ENCODE measurements at regions not wholly inside any gene's neighbourhood (a gene's known extent, or its start where the extent isn't known, plus 50 kb on each side); places are given as distances from the start of the nearest gene placed in this dataset.
"Not testable (repeated sequence)": the region's sequence is repeated elsewhere in the genome, so short reads cannot be mapped to it uniquely, and the experiment has no call there.

DNA sequence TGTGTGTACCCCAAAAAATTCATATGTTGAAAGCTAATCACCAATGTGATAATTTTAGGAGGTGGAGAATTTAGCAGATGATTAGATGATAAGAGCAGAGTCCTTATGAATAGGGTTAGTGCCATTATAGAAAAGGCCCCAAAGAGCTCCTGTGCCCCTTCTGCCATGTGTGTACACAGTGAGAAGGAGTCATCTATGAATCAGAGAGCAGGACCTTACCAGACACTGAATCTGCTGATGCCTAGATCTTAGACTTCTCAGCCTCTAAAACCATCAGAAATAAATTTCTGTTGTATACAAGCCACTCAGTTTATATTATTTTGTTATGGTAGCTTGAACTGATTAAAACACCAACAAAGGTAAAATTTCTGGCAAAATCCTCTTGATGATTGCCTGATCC, 560.0 kb upstream of the CDH2 start:
- Histone ChIP-seq H3K27ac (no peak overlapping the region), H3K27me3 (no peaks in the 10 kb centered on the region), H3K4me1 (no peaks in the 10 kb centered on the region), H3K36me3 (no peaks in the 10 kb centered on the region), H3K4me3 (no peak overlapping the region), H3K9me3 (no peaks in the 10 kb centered on the region)
- DNase-seq (ENCODE audit: low spot score in 2 of 2), result no peak
- TF ChIP-seq, protein P1, sequence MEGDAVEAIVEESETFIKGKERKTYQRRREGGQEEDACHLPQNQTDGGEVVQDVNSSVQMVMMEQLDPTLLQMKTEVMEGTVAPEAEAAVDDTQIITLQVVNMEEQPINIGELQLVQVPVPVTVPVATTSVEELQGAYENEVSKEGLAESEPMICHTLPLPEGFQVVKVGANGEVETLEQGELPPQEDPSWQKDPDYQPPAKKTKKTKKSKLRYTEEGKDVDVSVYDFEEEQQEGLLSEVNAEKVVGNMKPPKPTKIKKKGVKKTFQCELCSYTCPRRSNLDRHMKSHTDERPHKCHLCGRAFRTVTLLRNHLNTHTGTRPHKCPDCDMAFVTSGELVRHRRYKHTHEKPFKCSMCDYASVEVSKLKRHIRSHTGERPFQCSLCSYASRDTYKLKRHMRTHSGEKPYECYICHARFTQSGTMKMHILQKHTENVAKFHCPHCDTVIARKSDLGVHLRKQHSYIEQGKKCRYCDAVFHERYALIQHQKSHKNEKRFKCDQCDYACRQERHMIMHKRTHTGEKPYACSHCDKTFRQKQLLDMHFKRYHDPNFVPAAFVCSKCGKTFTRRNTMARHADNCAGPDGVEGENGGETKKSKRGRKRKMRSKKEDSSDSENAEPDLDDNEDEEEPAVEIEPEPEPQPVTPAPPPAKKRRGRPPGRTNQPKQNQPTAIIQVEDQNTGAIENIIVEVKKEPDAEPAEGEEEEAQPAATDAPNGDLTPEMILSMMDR (IDR thresholded peaks at IDR 0.05), result no peak

DNA sequence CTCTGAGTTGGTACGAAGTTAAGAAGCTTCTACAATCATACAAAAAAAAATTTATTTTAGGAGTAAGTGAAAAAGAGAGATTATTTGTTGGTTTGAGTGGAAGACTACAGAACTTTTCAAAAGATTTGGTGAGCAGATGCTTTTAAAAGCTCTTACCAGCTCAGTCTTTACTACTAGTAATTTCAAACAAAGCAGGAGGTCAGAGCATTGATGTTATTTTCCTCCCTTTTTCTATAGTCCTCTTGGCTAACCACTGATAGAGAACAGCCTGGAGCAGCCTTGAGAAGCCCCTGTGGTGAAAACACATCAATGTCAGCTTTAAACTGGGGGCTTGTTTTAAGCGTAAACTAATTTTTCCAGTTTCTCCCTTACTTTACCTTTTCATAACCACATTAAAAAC, 559.3 kb upstream of the CDH2 start:
- DNase-seq (ENCODE audit: low spot score in 2 of 2), result no peak
- Histone ChIP-seq H3K4me1 (no peaks in the 10 kb centered on the region), H3K9me3 (no peaks in the 10 kb centered on the region), H3K4me3 (no peak overlapping the region), H3K36me3 (no peaks in the 10 kb centered on the region), H3K27ac (no peak overlapping the region), H3K27me3 (no peaks in the 10 kb centered on the region)
- TF ChIP-seq, protein P1 (IDR thresholded peaks at IDR 0.05), result no peak
- TF ChIP-seq POLR2AphosphoS5 (IDR thresholded peaks at IDR 0.05) (no peak), POLR2A (IDR thresholded peaks at IDR 0.05) (no peak), EP300 (IDR thresholded peaks at IDR 0.05) (no peak)
- 73% methylated on average over 2 of the region's 2 CpGs for WGBS

DNA sequence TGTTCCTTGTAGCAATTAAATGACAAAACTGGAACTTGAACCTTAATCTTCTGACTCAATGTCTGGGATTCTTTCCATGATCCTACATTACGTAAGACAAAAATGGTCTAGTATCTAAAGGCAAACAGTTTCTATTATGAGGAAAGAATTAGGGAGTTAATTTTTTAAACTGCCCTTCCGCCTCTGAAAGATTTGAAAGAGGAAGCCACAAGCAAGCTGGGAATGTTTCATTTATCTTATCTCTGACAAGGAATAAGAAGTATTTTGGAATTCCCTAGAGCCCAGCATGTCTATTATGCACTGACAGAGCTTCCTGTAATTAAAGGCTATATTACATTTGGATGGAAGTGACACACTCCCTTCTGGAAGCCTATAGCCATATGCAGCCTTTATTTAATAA, 558.8 kb upstream of the CDH2 start:
- Histone ChIP-seq H3K4me3 (no peak overlapping the region), H3K4me1 (no peaks in the 10 kb centered on the region), H3K27me3 (no peaks in the 10 kb centered on the region), H3K36me3 (no peaks in the 10 kb centered on the region), H3K9me3 (no peaks in the 10 kb centered on the region), H3K27ac (no peak overlapping the region)
- DNase-seq (ENCODE audit: low spot score in 2 of 2), result no peak
- 42% methylated on average over 2 of the region's 2 CpGs for WGBS
- no peak for TF ChIP-seq EP300 (IDR thresholded peaks at IDR 0.05)
- TF ChIP-seq POLR2A (IDR thresholded peaks at IDR 0.05), result no peak
- TF ChIP-seq, protein P1 (IDR thresholded peaks at IDR 0.05), result no peak
- no peak for TF ChIP-seq POLR2AphosphoS5 (IDR thresholded peaks at IDR 0.05)

DNA sequence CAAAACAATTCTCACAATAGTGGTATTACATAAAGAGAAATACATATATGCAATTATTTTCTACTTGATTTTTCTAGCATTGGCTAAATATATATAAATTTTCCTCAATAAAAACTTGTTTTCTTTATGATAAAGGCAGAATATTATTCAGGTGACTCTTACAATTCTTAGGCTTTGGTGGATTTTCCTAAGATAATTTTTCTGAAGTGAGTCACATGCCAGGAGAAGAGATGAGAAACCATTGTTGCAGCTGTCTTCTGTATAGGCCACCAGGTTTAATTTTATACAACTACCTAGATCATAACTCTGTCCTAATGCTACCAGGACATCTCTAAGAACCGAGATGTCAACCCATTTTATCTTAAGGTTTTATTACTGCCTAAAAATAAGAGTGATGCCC, 552.4 kb upstream of the CDH2 start:
- no peak for DNase-seq (ENCODE audit: low spot score in 2 of 2)
- no peaks in the 10 kb centered on the region for H3K27me3 ChIP-seq
- no peak overlapping the region for H3K27ac ChIP-seq
- no peaks in the 10 kb centered on the region for H3K4me1 ChIP-seq
- 94% methylated on average over 1 of the region's 1 CpG for WGBS
- no peaks in the 10 kb centered on the region for H3K36me3 ChIP-seq
- no peaks in the 10 kb centered on the region for H3K9me3 ChIP-seq
- TF ChIP-seq, protein P1 (IDR thresholded peaks at IDR 0.05), result no peak
- TF ChIP-seq POLR2AphosphoS5 (IDR thresholded peaks at IDR 0.05) (no peak), POLR2A (IDR thresholded peaks at IDR 0.05) (no peak), EP300 (IDR thresholded peaks at IDR 0.05) (no peak)
- H3K4me3 ChIP-seq, result no peak overlapping the region

DNA sequence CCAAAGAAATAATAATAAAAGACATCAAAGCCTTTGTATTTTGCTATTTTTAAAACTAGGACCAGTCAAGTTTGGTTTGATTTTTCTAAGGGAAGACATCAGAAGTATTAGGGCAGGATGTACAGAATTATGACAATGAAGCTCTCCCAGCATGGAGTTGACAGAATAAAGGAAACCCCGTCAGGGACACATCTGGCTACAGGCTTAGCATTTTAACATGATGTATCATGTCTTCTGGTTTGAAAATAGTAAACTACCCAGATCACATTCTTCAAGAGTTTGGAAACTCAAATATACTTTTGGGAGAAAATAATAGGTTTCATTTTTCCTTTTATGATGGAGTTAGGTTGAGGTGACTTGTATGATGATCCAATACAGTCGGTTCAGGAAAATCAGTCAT, 552.0 kb upstream of the CDH2 start:
- H3K4me1 ChIP-seq, result no peaks in the 10 kb centered on the region
- H3K27me3 ChIP-seq, result no peaks in the 10 kb centered on the region
- WGBS, result 10% methylated on average over 2 of the region's 2 CpGs
- TF ChIP-seq EP300 (IDR thresholded peaks at IDR 0.05) (no peak), POLR2AphosphoS5 (IDR thresholded peaks at IDR 0.05) (no peak), POLR2A (IDR thresholded peaks at IDR 0.05) (no peak)
- TF ChIP-seq, protein P1 (IDR thresholded peaks at IDR 0.05), result no peak
- no peak overlapping the region for H3K4me3 ChIP-seq
- DNase-seq (ENCODE audit: low spot score in 2 of 2), result no peak
- no peaks in the 10 kb centered on the region for H3K9me3 ChIP-seq
- H3K27ac ChIP-seq, result no peak overlapping the region
- H3K36me3 ChIP-seq, result no peaks in the 10 kb centered on the region

DNA sequence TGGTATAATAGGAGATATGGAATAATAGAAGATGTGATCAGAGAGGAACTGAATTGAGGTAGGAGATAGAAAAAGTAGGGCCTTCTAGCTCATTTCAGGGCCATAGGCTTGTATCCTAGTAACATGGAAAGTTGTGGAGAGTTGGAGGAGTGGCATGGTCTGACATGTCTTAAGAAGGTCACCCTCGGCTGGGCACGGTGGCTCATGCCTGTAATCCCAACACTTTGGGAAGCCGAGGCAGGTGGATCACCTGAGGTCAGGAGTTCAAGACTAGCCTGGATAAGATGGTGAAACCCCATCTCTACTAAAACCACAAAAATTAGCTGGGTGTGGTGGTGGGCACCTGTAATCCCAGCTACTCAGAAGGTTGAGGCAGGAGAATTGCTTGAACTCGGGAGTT, 550.3 kb upstream of the CDH2 start:
- not testable (repeated sequence) for H3K36me3 ChIP-seq; H3K4me3 ChIP-seq; H3K27me3 ChIP-seq; H3K9me3 ChIP-seq; H3K27ac ChIP-seq; H3K4me1 ChIP-seq; DNase-seq (ENCODE audit: low spot score in 2 of 2)
- 93% methylated on average over 4 of the region's 4 CpGs for WGBS
